ENCODE measurements at regions not wholly inside any gene's neighbourhood (a gene's known extent, or its start where the extent isn't known, plus 50 kb on each side); places are given as distances from the start of the nearest gene placed in this dataset.
"Not testable (repeated sequence)": the region's sequence is repeated elsewhere in the genome, so short reads cannot be mapped to it uniquely, and the experiment has no call there.

GRCh38 chr16:64088838-64089237 is 1033.0 kb downstream of the CDH11 start:
- DNase-seq, result no peak

- DNase-seq, result no peak
Measured at GRCh38 chr16:64085296-64085695, 1036.6 kb downstream of the CDH11 start.

- no peak for DNase-seq
Measured at GRCh38 chr16:64084706-64085105, 1037.2 kb downstream of the CDH11 start.

GRCh38 chr16:64083428-64084129 is 1038.3 kb downstream of the CDH11 start:
- DNase-seq, result no peak

- no peak for DNase-seq
Measured at GRCh38 chr16:64077242-64077641, 1044.6 kb downstream of the CDH11 start.

- DNase-seq, result no peak
Measured at GRCh38 chr16:64074706-64075105, 1047.2 kb downstream of the CDH11 start.

- DNase-seq, result not testable (repeated sequence)
Measured at GRCh38 chr16:64072131-64072730, 1049.6 kb downstream of the CDH11 start.

GRCh38 chr16:64065523-64065922 is 1056.3 kb downstream of the CDH11 start:
- DNase-seq, result no peak

- no peak for DNase-seq
Measured at GRCh38 chr16:64061621-64062020, 1060.2 kb downstream of the CDH11 start.

- no peak for DNase-seq
Measured at GRCh38 chr16:64060631-64061030, 1061.2 kb downstream of the CDH11 start.

- no peak for DNase-seq
Measured at GRCh38 chr16:64058685-64059084, 1063.2 kb downstream of the CDH11 start.

- no peak for DNase-seq
Measured at GRCh38 chr16:64051824-64052223, 1070.0 kb downstream of the CDH11 start.

GRCh38 chr16:64047878-64048277 is 1074.0 kb downstream of the CDH11 start:
- DNase-seq, result no peak

GRCh38 chr16:64047207-64047606 is 1074.7 kb downstream of the CDH11 start:
- no peak for DNase-seq

GRCh38 chr16:64035337-64035736 is 1086.5 kb downstream of the CDH11 start:
- no peak for DNase-seq

GRCh38 chr16:64019339-64019738 is 1102.5 kb downstream of the CDH11 start:
- no peak for DNase-seq

- DNase-seq, result no peak
Measured at GRCh38 chr16:64017796-64018195, 1104.1 kb downstream of the CDH11 start.

- no peak for DNase-seq
Measured at GRCh38 chr16:64013856-64014255, 1108.0 kb downstream of the CDH11 start.

- no peak for DNase-seq
Measured at GRCh38 chr16:64012166-64012565, 1109.7 kb downstream of the CDH11 start.

- DNase-seq, result no peak
Measured at GRCh38 chr16:64011650-64012049, 1110.2 kb downstream of the CDH11 start.

- no peak for DNase-seq
Measured at GRCh38 chr16:64008131-64008530, 1113.7 kb downstream of the CDH11 start.

- no peak for DNase-seq
Measured at GRCh38 chr16:64004116-64004515, 1117.7 kb downstream of the CDH11 start.

GRCh38 chr16:63995025-63995424 is 1126.8 kb downstream of the CDH11 start:
- no peak for DNase-seq

GRCh38 chr16:63983401-63983800 is 1138.5 kb downstream of the CDH11 start:
- no peak for DNase-seq

- DNase-seq, result no peak
Measured at GRCh38 chr16:63982741-63983140, 1139.1 kb downstream of the CDH11 start.

Data from NCI-H1930 (cell line).